ENCODE measurements at regions not wholly inside any gene's neighbourhood (a gene's known extent, or its start where the extent isn't known, plus 50 kb on each side); places are given as distances from the start of the nearest gene placed in this dataset.

- ATAC-seq (no peak), DNase-seq (no peak)
- intact Hi-C loops (cut with micrococcal nuclease): no loop called here
- H3K27me3 ChIP-seq (ENCODE audit: control insufficient read depth, insufficient read depth, low read length): no peaks in the 10 kb centered on the region
- H3K36me3 ChIP-seq (ENCODE audit: control insufficient read depth, insufficient read depth, low read length): no peaks in the 10 kb centered on the region
- Mint-ChIP-seq H3K36me3 (no peaks in the 10 kb centered on the region), H3K9me3 (peaks cover 0 to 7% of the 10 kb centered on the region in 2 donors), H3K27me3 (ENCODE audit: low read depth in 2 of 2) (no peaks in the 10 kb centered on the region), H3K4me1 (no peaks in the 10 kb centered on the region), H3K4me3 (no peak overlapping the region), H3K27ac (no peak overlapping the region)
- no peak for TF ChIP-seq CTCF (IDR thresholded peaks at IDR 0.05)
- H3K4me3 ChIP-seq (ENCODE audit: low read length): no peak overlapping the region
- H3K9me3 ChIP-seq (ENCODE audit: control insufficient read depth, insufficient read depth, low read length): no peaks in the 10 kb centered on the region
- WGBS (ENCODE audit: insufficient coverage): 75% methylated on average over 4 of the region's 5 CpGs
- no peaks in the 10 kb centered on the region for H3K4me1 ChIP-seq (ENCODE audit: control insufficient read depth, insufficient read depth, low read length)
- H3K27ac ChIP-seq (ENCODE audit: low read length): no peak overlapping the region
These were observed 50.2 kb upstream of the GMNC start for GRCh38 chr3:190912736-190913135.

All from natural killer cell (primary cell).